ENCODE measurements at regions not wholly inside any gene's neighbourhood (a gene's known extent, or its start where the extent isn't known, plus 50 kb on each side); places are given as distances from the start of the nearest gene placed in this dataset.

GRCh38 chr7:15920953-15921352 is 234.5 kb upstream of the MEOX2 start:
- no peak overlapping the region for H3K4me3 ChIP-seq (ENCODE audit: low read depth, low read length)
- TF ChIP-seq CTCF (IDR thresholded peaks at IDR 0.05; ENCODE audit: borderline replicate concordance, insufficient read depth, low read depth, low read length), result no peak

- no peak for TF ChIP-seq CTCF (IDR thresholded peaks at IDR 0.05; ENCODE audit: borderline replicate concordance, insufficient read depth, low read depth, low read length)
- no peak overlapping the region for H3K4me3 ChIP-seq (ENCODE audit: low read depth, low read length)
Measured at GRCh38 chr7:15916681-15917380, 230.3 kb upstream of the MEOX2 start.

DNA sequence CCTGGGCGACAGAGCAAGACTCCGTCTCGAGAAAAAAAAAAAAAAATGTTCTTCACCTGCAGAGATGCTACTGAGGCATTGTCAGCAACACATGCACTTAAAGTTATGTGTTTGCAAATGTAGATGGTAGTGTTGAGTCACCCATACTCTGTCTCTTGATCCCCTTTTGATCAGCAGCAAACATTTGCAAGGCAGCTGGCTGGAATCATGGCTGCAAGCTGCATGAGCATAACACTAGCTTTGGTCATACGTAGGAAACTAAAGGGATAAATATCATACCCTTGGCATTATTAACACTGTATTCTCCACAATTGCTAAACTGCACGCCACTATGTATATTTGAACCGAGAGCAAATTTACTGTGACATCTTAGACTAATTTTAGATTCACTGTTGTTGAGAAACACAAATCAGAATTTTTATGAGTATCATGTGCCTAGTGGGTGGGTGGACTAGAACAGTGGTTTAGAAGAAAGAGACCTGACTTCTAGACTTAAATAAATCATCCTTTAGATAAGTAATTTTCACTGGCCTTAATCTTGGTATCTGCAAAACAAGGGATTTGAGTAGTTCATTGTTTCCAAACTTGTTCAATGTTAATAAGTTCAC is 229.3 kb upstream of the MEOX2 start:
- TF ChIP-seq CTCF (IDR thresholded peaks at IDR 0.05; ENCODE audit: borderline replicate concordance, insufficient read depth, low read depth, low read length), result no peak
- H3K4me3 ChIP-seq (ENCODE audit: low read depth, low read length), result no peak overlapping the region

GRCh38 chr7:15914611-15915010 is 228.1 kb upstream of the MEOX2 start:
- no peak overlapping the region for H3K4me3 ChIP-seq (ENCODE audit: low read depth, low read length)
- no peak for TF ChIP-seq CTCF (IDR thresholded peaks at IDR 0.05; ENCODE audit: borderline replicate concordance, insufficient read depth, low read depth, low read length)

DNA sequence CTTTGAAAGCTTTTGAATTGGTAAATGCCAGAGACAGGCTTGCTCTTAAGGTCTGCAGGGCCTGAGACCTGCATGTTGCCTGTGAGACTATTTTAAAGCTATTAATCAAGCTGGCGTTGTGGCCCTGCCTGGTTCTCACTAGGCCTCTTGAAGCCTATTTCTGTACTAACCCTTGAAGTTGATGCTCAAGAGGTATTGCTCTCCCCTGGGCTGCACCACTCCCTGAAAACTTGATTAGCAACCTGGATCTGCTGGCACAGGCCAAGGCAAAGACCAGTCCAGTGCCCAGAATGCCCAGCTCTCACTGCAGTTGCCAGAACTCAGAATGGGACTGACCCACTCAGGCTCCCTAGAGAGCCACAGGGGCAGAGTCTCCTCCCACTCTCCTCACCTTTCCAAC is 220.0 kb upstream of the MEOX2 start:
- no peak overlapping the region for H3K4me3 ChIP-seq (ENCODE audit: low read depth, low read length)
- no peak for TF ChIP-seq CTCF (IDR thresholded peaks at IDR 0.05; ENCODE audit: borderline replicate concordance, insufficient read depth, low read depth, low read length)

- no peak overlapping the region for H3K4me3 ChIP-seq (ENCODE audit: low read depth, low read length)
- TF ChIP-seq CTCF (IDR thresholded peaks at IDR 0.05; ENCODE audit: borderline replicate concordance, insufficient read depth, low read depth, low read length), result no peak
Measured at GRCh38 chr7:15905251-15906040, 219.0 kb upstream of the MEOX2 start.

All from GM12875 (cell line).